ENCODE measurements at regions not wholly inside any gene's neighbourhood (a gene's known extent, or its start where the extent isn't known, plus 50 kb on each side); places are given as distances from the start of the nearest gene placed in this dataset.

- no peak for TF ChIP-seq ZNF274 (IDR thresholded peaks at IDR 0.05; ENCODE audit: low read depth, low read length)
- H3K4me3 ChIP-seq (ENCODE audit: low read length): no peak overlapping the region
These were observed 290.0 kb downstream of the PAX1 start for GRCh38 chr20:21995461-21995860.

GRCh38 chr20:21994203-21994602 lies 288.7 kb downstream of the PAX1 start:
- TF ChIP-seq ZNF274 (IDR thresholded peaks at IDR 0.05; ENCODE audit: low read depth, low read length): no peak

GRCh38 chr20:21982559-21982958 lies 277.1 kb downstream of the PAX1 start:
- no peak for TF ChIP-seq ZNF274 (IDR thresholded peaks at IDR 0.05; ENCODE audit: low read depth, low read length)

More at GRCh38 chr20:21994203-21994602, 288.7 kb downstream of the PAX1 start:
- no peak overlapping the region for H3K4me3 ChIP-seq (ENCODE audit: low read length)

GRCh38 chr20:21981597-21982344 lies 276.3 kb downstream of the PAX1 start:
- no peak for TF ChIP-seq ZNF274 (IDR thresholded peaks at IDR 0.05; ENCODE audit: low read depth, low read length)
- H3K4me3 ChIP-seq (ENCODE audit: low read length): no peak overlapping the region

More at GRCh38 chr20:21982559-21982958, 277.1 kb downstream of the PAX1 start:
- no peak overlapping the region for H3K4me3 ChIP-seq (ENCODE audit: low read length)

GRCh38 chr20:21981179-21981578 lies 275.7 kb downstream of the PAX1 start:
- no peak for TF ChIP-seq ZNF274 (IDR thresholded peaks at IDR 0.05; ENCODE audit: low read depth, low read length)
- H3K4me3 ChIP-seq (ENCODE audit: low read length): no peak overlapping the region

- TF ChIP-seq ZNF274 (IDR thresholded peaks at IDR 0.05; ENCODE audit: low read depth, low read length): no peak
- no peak overlapping the region for H3K4me3 ChIP-seq (ENCODE audit: low read length)
These were observed 266.0 kb downstream of the PAX1 start for GRCh38 chr20:21971436-21971835.

GRCh38 chr20:21968486-21968885 lies 263.0 kb downstream of the PAX1 start:
- TF ChIP-seq ZNF274 (IDR thresholded peaks at IDR 0.05; ENCODE audit: low read depth, low read length): no peak
- no peak overlapping the region for H3K4me3 ChIP-seq (ENCODE audit: low read length)

GRCh38 chr20:21967481-21967880 lies 262.0 kb downstream of the PAX1 start:
- no peak overlapping the region for H3K4me3 ChIP-seq (ENCODE audit: low read length)
- TF ChIP-seq ZNF274 (IDR thresholded peaks at IDR 0.05; ENCODE audit: low read depth, low read length): no peak

- no peak overlapping the region for H3K4me3 ChIP-seq (ENCODE audit: low read length)
- no peak for TF ChIP-seq ZNF274 (IDR thresholded peaks at IDR 0.05; ENCODE audit: low read depth, low read length)
These were observed 251.1 kb downstream of the PAX1 start for GRCh38 chr20:21956591-21956990.

- no peak for TF ChIP-seq ZNF274 (IDR thresholded peaks at IDR 0.05; ENCODE audit: low read depth, low read length)
These were observed 241.9 kb downstream of the PAX1 start for GRCh38 chr20:21947406-21947805.

GRCh38 chr20:21944227-21944626 lies 238.8 kb downstream of the PAX1 start:
- TF ChIP-seq ZNF274 (IDR thresholded peaks at IDR 0.05; ENCODE audit: low read depth, low read length): no peak

More at GRCh38 chr20:21947406-21947805, 241.9 kb downstream of the PAX1 start:
- H3K4me3 ChIP-seq (ENCODE audit: low read length): no peak overlapping the region

GRCh38 chr20:21941941-21942805 lies 236.7 kb downstream of the PAX1 start:
- H3K4me3 ChIP-seq (ENCODE audit: low read length): no peak overlapping the region
- no peak for TF ChIP-seq ZNF274 (IDR thresholded peaks at IDR 0.05; ENCODE audit: low read depth, low read length)

More at GRCh38 chr20:21944227-21944626, 238.8 kb downstream of the PAX1 start:
- H3K4me3 ChIP-seq (ENCODE audit: low read length): no peak overlapping the region

- no peak overlapping the region for H3K4me3 ChIP-seq (ENCODE audit: low read length)
- TF ChIP-seq ZNF274 (IDR thresholded peaks at IDR 0.05; ENCODE audit: low read depth, low read length): no peak
These were observed 231.4 kb downstream of the PAX1 start for GRCh38 chr20:21936720-21937380.

- TF ChIP-seq ZNF274 (IDR thresholded peaks at IDR 0.05; ENCODE audit: low read depth, low read length): no peak
- H3K4me3 ChIP-seq (ENCODE audit: low read length): no peak overlapping the region
These were observed 230.8 kb downstream of the PAX1 start for GRCh38 chr20:21936261-21936660.
